Astrocyte of the spinal cord (primary cell): ENCODE measurements at regions not wholly inside any gene's neighbourhood (a gene's known extent, or its start where the extent isn't known, plus 50 kb on each side); places are given as distances from the start of the nearest gene placed in this dataset.

Experiments used
- DNase-seq: peaks from one replicate; pipeline ENCODE4 v3.0.0; 2011; ENCODE audit warnings: low read depth, low spot score
- H3K4me3 ChIP-seq: 2 replicates; pipeline ENCODE4 v1.5.1; 2011; ENCODE audit warnings: low read depth, mild to moderate bottlenecking, low read length, moderate library complexity
- in situ Hi-C: cut with HindIII; loops from 2 replicates; pipeline ENCODE4 v1.10.0; 2017; ENCODE audit warnings: low sequenced_read_pairs
- TF ChIP-seq, protein P1 (sequence below): IDR thresholded peaks from 2 replicates; pipeline ENCODE4 v1.5.1; 2012; ENCODE audit warnings: low read depth, mild to moderate bottlenecking, low read length, inconsistent platforms

DNA sequence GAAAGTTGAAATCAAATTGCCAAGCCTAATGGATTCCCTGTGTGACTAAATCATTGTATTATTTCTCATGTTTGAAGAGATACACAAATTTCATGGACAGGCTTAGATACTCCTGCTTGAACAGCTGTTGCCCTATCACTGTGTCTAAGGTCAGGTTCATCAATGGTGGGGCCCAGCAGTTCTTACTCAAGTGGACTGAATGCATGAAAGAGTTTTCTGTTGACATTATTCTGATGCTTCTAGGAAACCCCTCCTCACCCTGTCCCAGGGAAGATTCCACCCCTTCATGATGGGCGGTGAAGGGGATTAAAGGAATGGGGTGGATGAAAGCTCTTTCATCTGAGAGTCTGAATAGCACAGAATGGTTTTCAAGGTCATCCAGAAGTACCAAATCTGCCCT, 148.8 kb downstream of the INO80D start:
- no peak for DNase-seq
- no peak overlapping the region for H3K4me3 ChIP-seq
- TF ChIP-seq, protein P1, sequence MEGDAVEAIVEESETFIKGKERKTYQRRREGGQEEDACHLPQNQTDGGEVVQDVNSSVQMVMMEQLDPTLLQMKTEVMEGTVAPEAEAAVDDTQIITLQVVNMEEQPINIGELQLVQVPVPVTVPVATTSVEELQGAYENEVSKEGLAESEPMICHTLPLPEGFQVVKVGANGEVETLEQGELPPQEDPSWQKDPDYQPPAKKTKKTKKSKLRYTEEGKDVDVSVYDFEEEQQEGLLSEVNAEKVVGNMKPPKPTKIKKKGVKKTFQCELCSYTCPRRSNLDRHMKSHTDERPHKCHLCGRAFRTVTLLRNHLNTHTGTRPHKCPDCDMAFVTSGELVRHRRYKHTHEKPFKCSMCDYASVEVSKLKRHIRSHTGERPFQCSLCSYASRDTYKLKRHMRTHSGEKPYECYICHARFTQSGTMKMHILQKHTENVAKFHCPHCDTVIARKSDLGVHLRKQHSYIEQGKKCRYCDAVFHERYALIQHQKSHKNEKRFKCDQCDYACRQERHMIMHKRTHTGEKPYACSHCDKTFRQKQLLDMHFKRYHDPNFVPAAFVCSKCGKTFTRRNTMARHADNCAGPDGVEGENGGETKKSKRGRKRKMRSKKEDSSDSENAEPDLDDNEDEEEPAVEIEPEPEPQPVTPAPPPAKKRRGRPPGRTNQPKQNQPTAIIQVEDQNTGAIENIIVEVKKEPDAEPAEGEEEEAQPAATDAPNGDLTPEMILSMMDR, result no peak
- in situ Hi-C loops, result no loop called here

- TF ChIP-seq, protein P1, result no peak
- no peak for DNase-seq
- H3K4me3 ChIP-seq, result no peak overlapping the region
- in situ Hi-C loops, result no loop called here
Observed at GRCh38 chr2:205936446-205936845, 149.5 kb downstream of the INO80D start.

DNA sequence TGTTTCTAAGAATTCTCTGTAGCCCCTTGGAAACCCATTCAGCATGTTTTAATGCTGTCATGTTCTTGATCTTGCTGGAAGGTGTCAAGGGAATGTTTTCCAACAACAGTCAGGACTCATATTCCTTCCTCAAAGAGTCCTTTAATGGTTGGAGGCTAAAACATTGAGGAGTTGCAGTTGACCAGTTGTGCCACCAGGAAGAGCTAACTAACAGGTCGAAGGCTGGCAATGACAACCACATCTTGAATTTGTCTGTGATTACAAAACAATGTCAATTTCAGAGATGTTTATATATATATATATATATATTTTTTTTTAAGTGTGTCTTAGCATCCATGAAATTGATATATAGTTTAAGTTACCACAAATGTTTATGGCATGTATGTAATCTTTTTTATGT, 151.5 kb downstream of the INO80D start:
- in situ Hi-C loops, result no loop called here
- DNase-seq, result no peak
- TF ChIP-seq, protein P1, result peak; percentile 12
- H3K4me3 ChIP-seq, result no peak overlapping the region

DNA sequence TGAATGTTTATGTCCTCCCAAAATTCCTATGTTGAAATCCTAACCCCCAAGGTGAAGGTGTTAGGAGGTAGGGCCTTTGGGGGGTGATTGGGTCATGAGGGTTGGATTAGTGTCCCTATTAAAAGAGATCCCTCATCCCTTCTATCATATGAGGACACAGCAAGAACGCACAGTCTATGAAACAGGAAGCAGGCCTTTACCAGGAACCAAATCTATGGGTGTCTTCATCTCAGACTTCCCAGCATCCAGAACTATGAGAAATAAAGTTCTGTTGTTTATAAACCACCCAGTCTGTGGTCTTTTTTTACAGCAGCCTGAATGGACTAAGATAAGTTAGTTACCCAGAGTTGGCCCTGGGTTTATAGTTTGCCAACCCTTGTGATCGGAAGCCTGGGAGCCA, 153.1 kb downstream of the INO80D start:
- H3K4me3 ChIP-seq, result no peak overlapping the region
- in situ Hi-C loops, result no loop called here
- no peak for DNase-seq
- TF ChIP-seq, protein P1, result no peak

GRCh38 chr2:205931388-205931787, 154.6 kb downstream of the INO80D start:
- no peak overlapping the region for H3K4me3 ChIP-seq
- in situ Hi-C loops, result no loop called here
- DNase-seq, result no peak
- TF ChIP-seq, protein P1, result no peak

DNA sequence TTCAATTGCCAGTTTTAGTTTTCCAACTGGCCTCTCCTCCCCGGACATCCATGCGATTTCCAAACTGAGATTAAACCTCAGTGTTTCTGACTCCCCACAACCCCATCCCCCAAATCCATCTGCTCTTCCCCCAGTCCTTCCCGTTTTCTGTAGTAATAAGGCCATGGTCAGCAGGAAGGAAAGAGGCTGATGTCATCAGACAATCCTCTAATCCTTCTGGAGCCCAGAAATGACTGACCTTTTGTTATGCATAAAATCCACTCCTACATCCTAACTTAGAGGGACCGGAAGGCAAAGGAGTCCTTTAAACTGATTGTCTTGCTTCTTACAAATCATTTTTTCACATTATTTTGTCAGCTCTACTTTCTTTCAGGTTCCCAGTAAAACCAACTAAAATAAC, 155.8 kb downstream of the INO80D start:
- no peak for DNase-seq
- TF ChIP-seq, protein P1, result no peak
- in situ Hi-C loops, result no loop called here
- H3K4me3 ChIP-seq, result no peak overlapping the region
